Lower leg skin (tissue), 4 donors: ENCODE measurements at regions not wholly inside any gene's neighbourhood (a gene's known extent, or its start where the extent isn't known, plus 50 kb on each side); places are given as distances from the start of the nearest gene placed in this dataset.

Experiments
- DNase-seq, 2 donors: peaks; one replicate each; pipeline ENCODE4 v3.0.0-alpha.2; 2019; ENCODE audit warnings: low spot score in 2 of 2
- H3K4me3 ChIP-seq: fragments of 200-600 bp; sonication (generic); 2 replicates; pipeline ENCODE4 v1.5.1; 2017; ENCODE audit warnings: mild to moderate bottlenecking, low read depth; ENCODE audit not compliant: poor library complexity, severe bottlenecking
- POLR2A ChIP-seq, 2 donors: fragments of 450-650 bp; IDR thresholded peaks; one replicate each; pipeline ENCODE4 v1.6.1; 2016 to 2017; ENCODE audit warnings: antibody characterized with exemption in 2 of 2, mild to moderate bottlenecking in 1 of 2, moderate library complexity in 1 of 2
- WGBS, 2 donors: methylation state at CpG; one replicate each; pipeline ENCODE4 v1.1.5; 2018; 5-methylcytosine and 5-hydroxymethylcytosine counted together
- intact Hi-C: fragments of 100-400 bp; cut with DNase I; formaldehyde crosslinking; loops from one replicate; pipeline ENCODE4 v1.15.0; 2023; ENCODE audit warnings: low total_unique reads
- TF ChIP-seq, protein P1 (sequence below), 3 donors: fragments of 450-650 bp; IDR thresholded peaks; one replicate each; pipeline ENCODE4 v1.5.1; 2016; ENCODE audit warnings: antibody characterized with exemption in 3 of 3, mild to moderate bottlenecking in 3 of 3, moderate library complexity in 2 of 3

DNA sequence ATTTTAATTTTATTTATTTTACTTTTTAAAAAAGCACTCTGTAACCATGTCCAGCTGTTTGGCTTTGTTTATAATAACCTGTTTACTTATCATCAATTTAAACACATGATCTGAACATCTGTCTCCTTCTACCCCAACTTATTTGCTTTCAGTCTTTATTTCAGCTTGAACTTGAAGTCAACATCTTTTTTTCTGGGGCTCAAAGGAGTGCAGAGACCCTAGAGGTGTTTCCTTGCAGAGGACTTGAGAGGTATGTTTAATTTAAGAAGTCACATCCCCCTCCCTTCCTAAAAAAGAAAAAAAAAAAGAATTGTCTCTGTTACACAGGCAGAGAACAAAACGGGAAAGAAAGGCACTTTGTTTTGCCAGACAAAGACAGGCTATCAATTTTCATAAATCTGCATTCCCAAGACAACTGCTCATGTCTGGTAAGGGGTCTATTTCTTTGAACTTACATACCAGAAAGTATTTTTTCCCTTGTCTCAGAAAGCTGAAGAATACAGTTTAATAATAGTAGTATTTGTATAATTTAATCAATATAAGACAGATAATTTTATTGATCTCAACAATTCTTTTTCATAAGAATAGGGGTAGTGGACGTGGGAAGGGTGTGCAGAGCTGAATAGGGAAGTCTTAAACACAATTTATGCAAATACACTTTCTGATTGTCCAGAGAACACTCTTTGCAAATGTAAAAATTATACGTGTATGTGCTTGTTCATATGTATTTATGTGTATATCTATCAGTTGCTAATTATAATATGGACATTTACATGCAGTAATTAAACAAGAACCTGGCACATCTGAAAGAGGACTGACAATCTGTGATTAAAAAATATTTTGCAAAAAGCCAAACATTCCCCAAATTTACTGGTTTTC, 109.7 kb upstream of the PDZRN3 start:
- no peak for DNase-seq
- no peak overlapping the region for H3K4me3 ChIP-seq
- TF ChIP-seq, protein P1, sequence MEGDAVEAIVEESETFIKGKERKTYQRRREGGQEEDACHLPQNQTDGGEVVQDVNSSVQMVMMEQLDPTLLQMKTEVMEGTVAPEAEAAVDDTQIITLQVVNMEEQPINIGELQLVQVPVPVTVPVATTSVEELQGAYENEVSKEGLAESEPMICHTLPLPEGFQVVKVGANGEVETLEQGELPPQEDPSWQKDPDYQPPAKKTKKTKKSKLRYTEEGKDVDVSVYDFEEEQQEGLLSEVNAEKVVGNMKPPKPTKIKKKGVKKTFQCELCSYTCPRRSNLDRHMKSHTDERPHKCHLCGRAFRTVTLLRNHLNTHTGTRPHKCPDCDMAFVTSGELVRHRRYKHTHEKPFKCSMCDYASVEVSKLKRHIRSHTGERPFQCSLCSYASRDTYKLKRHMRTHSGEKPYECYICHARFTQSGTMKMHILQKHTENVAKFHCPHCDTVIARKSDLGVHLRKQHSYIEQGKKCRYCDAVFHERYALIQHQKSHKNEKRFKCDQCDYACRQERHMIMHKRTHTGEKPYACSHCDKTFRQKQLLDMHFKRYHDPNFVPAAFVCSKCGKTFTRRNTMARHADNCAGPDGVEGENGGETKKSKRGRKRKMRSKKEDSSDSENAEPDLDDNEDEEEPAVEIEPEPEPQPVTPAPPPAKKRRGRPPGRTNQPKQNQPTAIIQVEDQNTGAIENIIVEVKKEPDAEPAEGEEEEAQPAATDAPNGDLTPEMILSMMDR (IDR thresholded peaks at IDR 0.05): no peak
- no peak for TF ChIP-seq POLR2A (IDR thresholded peaks at IDR 0.05)
- WGBS, 2 donors: 49 to 54% methylated on average over 3 of the region's 3 CpGs
- intact Hi-C loops: no loop called here

DNA sequence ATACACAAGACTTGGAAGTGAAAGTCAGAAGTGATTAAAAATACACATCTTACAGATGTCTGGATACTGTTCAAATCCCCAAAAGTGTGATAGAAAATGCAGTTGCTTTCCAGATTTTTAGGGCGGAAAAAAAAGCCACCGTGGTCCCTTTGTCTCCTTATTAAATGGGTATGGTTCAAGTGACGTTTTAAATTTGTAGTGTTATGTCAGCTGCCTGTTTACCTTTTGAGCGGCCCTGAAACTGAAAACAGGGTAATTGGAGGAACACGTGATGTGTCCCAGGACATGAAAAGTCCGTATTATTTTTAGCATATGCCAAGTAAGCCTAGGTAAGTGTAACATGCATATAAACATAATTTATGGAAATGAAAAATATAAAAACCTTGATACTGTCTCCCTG, 109.0 kb upstream of the PDZRN3 start:
- TF ChIP-seq POLR2A (IDR thresholded peaks at IDR 0.05): no peak
- TF ChIP-seq, protein P1 (IDR thresholded peaks at IDR 0.05): no peak
- H3K4me3 ChIP-seq: no peak overlapping the region
- WGBS, 2 donors: 48 to 63% methylated on average over 6 of the region's 6 CpGs
- no peak for DNase-seq
- intact Hi-C loops: no loop called here

DNA sequence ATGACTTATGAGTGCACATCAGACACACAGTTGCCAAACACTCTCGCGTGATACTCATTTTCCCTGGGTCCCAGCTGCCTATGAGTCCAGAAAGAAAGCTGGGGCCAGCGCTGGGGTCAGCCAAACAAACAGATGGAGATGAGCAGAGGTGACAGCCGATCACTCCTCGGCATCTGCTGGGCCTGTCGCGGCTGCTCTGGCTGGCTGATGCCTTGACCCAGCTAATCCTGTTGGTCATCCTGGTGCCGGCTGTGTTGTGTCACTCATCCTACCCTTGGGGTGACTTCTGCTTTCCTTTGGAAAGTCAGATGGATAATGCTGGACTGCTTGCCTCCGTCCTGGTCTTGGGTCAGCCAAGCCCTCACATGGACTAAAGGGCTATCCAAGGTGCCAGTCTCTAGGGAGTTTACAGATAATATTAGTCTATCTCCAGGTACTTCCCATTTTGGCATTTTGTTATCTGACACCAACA, 105.3 kb upstream of the PDZRN3 start:
- 76 to 81% methylated on average over 9 of the region's 9 CpGs for WGBS, 2 donors
- H3K4me3 ChIP-seq: no peak overlapping the region
- TF ChIP-seq POLR2A (IDR thresholded peaks at IDR 0.05): no peak
- TF ChIP-seq, protein P1 (IDR thresholded peaks at IDR 0.05): no peak
- intact Hi-C loops: no loop called here
- no peak for DNase-seq

DNA sequence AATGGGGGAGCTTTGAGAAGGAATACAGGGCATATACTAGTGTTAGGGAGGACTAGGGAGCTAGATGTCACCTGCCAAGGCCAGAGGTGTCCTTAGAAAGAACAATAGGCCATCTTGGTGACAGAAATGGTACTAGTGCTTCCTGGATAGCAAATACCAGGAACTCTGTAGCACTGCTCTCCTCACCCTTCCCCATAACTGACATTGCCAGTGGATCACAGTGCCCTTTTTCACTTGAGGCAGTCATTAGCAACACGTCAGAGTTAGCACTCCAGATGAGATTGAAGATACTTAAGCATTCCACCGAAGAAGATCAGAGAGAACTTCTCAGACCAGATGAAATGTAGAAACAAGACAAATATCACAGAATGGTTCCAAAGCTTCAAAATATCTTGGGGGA, 103.1 kb upstream of the PDZRN3 start:
- WGBS, 2 donors: 35 to 40% methylated on average over 2 of the region's 2 CpGs
- no peak overlapping the region for H3K4me3 ChIP-seq
- TF ChIP-seq POLR2A (IDR thresholded peaks at IDR 0.05): no peak
- TF ChIP-seq, protein P1 (IDR thresholded peaks at IDR 0.05): no peak
- intact Hi-C loops: no loop called here
- no peak for DNase-seq

DNA sequence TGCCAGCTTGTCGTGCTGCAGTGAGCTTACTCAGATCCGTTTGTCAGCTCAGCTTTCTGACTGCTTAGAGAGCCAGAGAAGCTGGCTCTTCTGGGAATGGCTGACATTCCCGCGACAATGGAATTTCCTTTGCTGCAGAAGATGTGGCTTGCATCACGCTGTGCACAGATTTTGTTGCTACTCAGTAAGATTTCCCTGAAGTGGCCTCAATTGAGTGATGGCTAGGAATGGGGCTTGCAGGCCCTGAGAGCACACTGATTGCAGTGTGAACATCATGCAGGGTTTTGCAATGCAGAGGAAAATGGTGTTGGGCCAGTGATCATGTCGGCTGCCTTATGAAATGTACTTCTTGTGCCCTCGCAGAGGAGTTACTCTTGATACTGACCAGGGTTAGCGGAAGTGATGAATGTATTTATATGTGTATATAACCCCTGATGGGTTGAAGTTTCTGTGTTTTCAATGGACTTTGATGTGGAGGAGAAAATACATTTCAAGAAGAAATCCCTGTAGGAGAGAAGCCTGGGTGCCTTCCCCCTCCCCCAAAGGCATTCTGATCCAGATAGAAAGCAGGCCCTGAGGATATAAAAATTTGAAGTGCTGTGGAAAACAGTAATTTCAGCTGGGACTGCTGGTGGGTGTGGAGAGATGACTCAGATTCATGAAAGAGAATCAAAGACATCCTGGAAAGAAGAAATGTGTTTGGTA, 102.5 kb upstream of the PDZRN3 start:
- no peak overlapping the region for H3K4me3 ChIP-seq
- intact Hi-C loops: no loop called here
- no peak for DNase-seq
- 39 to 45% methylated on average over 8 of the region's 8 CpGs for WGBS, 2 donors
- TF ChIP-seq POLR2A (IDR thresholded peaks at IDR 0.05): no peak
- TF ChIP-seq, protein P1 (IDR thresholded peaks at IDR 0.05): no peak
